ENCODE measurements at regions not wholly inside any gene's neighbourhood (a gene's known extent, or its start where the extent isn't known, plus 50 kb on each side); places are given as distances from the start of the nearest gene placed in this dataset.
A peak's percentile ranks its signal among the peaks of the same experiment; 100 is the strongest.

DNA sequence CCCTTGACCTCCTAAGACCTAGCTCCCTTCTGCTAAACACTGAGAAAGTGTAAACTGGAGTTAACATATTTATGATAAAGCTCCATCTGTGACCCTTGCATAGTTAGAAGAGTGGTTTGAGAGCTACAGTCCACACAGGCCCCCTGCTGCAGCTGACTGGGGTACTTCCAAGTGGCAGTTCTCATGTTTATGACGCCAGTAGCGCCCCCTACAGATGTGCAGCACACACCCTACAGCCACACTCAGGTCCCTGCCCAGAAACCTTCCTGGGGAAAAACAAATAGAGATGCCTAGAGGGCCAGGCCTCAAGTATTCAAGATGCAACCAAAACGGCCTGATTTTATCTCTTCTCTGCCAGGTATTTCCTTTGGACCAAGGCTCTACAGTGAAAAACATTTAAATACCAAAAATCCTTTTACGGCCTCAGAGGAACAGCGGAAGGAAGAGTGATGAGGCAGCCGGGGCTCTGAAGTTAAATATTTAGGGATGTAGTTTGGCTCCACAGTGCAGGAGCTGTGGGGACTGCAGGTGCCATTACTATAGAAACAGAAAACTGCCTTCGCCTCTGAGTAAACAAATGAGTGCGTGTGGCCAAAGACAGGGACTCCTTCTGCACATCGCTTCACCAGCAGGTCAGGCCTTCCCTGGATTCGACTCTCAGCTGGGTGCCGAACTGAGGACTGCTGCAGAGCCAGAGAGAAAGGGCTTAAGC is 553.1 kb downstream of the EFNB2 start:
- Histone ChIP-seq H3K36me3 (ENCODE audit: control insufficient read depth in 2 of 4, insufficient read depth in 4 of 4, low read length in 3 of 4) (no peaks in the 10 kb centered on the region), H3K4me3 (ENCODE audit: extremely low read depth in 1 of 4, insufficient read depth in 2 of 4, low read depth in 3 of 4, low read length in 4 of 4) (no peak overlapping the region), H2BK120ac (replicated peaks; ENCODE audit: low read depth, low read length) (no peak overlapping the region), H3K79me2 (ENCODE audit: control insufficient read depth in 1 of 2, insufficient read depth in 2 of 2, low read length in 2 of 2) (no peaks in the 10 kb centered on the region), H3K9me3 (ENCODE audit: insufficient read depth in 2 of 2, low read depth in 1 of 2, low read length in 1 of 2) (no peaks in the 10 kb centered on the region), H3K4me1 (replicated peaks in 1 of 4; ENCODE audit: control insufficient read depth in 3 of 4, insufficient read depth in 4 of 4, low read length in 3 of 4) (0 out of 7 replicates have a peak, but pooled peaks cover 0 to 2% (median 0%) of the 10 kb centered on the region in 4 experiments), H3K79me1 (ENCODE audit: low read depth, low read length) (no peaks in the 10 kb centered on the region), H3K27ac (ENCODE audit: low read depth, low read length) (no peak overlapping the region), H3K27me3 (replicated peaks in 1 of 4; ENCODE audit: control insufficient read depth in 3 of 4, extremely low read depth in 1 of 4, insufficient read depth in 3 of 4, low read length in 3 of 4) (no peaks in the 10 kb centered on the region), H3K18ac (ENCODE audit: extremely low read depth, low read length) (no peak overlapping the region), H3K9ac (replicated peaks in 1 of 4; ENCODE audit: extremely low read depth in 1 of 4, low read depth in 3 of 4, low read length in 3 of 4) (no peak overlapping the region), H2AK5ac (ENCODE audit: low read depth, low read length) (no peak overlapping the region), H2AFZ (ENCODE audit: low read length) (no peak overlapping the region), H3K14ac (ENCODE audit: insufficient read length) (no peak overlapping the region), H4K20me1 (replicated peaks in 1 of 2; ENCODE audit: control insufficient read depth in 1 of 2, insufficient read depth in 2 of 2, low read length in 2 of 2) (no peaks in the 10 kb centered on the region), H3K23ac (ENCODE audit: insufficient read length) (no peak overlapping the region), H3K23me2 (ENCODE audit: low read depth, low read length) (no peaks in the 10 kb centered on the region), H2BK12ac (ENCODE audit: low read depth, low read length) (no peak overlapping the region), H2BK20ac (ENCODE audit: low read length) (no peak overlapping the region), H4K91ac (replicated peaks; ENCODE audit: insufficient read length, low read length) (no peak overlapping the region), H3K56ac (replicated peaks; ENCODE audit: insufficient read length, low read depth, low read length) (no peak overlapping the region), H4K8ac (ENCODE audit: extremely low read depth, insufficient read depth, low read length) (no peak overlapping the region), H2BK15ac (ENCODE audit: low read length) (no peak overlapping the region), H2BK5ac (ENCODE audit: low read depth, low read length) (no peak overlapping the region), H3K4ac (replicated peaks; ENCODE audit: insufficient read length, low read depth, low read length) (no peak overlapping the region), H4K5ac (ENCODE audit: insufficient read length, low read depth, low read length) (no peak overlapping the region), H3K4me2 (ENCODE audit: insufficient read depth in 1 of 2, low read depth in 2 of 2, low read length in 2 of 2) (no peak overlapping the region)
- FAIRE-seq (no peak), DNase-seq (ENCODE audit: low read depth in 1 of 2, low spot score in 2 of 2) (peak in 1 of 2 experiments; percentile 74)
- WGBS, 2 experiments (ENCODE audit: extremely low coverage in 1 of 2, insufficient coverage in 1 of 2, insufficient read length in 1 of 2, insufficient replicate concordance in 2 of 2, low coverage in 1 of 2, low lambda C conversion rate in 2 of 2, missing lambda C conversion rate in 1 of 2) = 85% methylated on average over 11 of the region's 11 CpGs; no CpG with 5 or more reads in 1 of the 2 experiments
- POLR2A ChIA-PET (ENCODE audit: partially characterized antibody) = no interaction called here
- TF ChIP-seq RAD21 (IDR thresholded peaks at IDR 0.05 in 1 of 2, conservative IDR thresholded peaks at IDR 0.05 in 1 of 2; ENCODE audit: low read depth in 2 of 2, low read length in 2 of 2) = peak; percentile 54 to 66
- TF ChIP-seq SRF (IDR thresholded peaks at IDR 0.05; ENCODE audit: low read depth, low read length) = no peak
- TF ChIP-seq, protein P1, sequence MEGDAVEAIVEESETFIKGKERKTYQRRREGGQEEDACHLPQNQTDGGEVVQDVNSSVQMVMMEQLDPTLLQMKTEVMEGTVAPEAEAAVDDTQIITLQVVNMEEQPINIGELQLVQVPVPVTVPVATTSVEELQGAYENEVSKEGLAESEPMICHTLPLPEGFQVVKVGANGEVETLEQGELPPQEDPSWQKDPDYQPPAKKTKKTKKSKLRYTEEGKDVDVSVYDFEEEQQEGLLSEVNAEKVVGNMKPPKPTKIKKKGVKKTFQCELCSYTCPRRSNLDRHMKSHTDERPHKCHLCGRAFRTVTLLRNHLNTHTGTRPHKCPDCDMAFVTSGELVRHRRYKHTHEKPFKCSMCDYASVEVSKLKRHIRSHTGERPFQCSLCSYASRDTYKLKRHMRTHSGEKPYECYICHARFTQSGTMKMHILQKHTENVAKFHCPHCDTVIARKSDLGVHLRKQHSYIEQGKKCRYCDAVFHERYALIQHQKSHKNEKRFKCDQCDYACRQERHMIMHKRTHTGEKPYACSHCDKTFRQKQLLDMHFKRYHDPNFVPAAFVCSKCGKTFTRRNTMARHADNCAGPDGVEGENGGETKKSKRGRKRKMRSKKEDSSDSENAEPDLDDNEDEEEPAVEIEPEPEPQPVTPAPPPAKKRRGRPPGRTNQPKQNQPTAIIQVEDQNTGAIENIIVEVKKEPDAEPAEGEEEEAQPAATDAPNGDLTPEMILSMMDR (IDR thresholded peaks at IDR 0.05; ENCODE audit: control extremely low read depth in 1 of 3, insufficient read depth in 1 of 3, low read depth in 1 of 3, low read length in 3 of 3) = peak; percentile 59 to 63 (median 60)
- CTCF ChIA-PET (ENCODE audit: partially characterized antibody) = interaction anchor here (0.7 to 3.1 kb wide), 26 partner anchors 9 to 631 kb away, joined by 3 to 22 read pairs (median 3); no protein-coding TSS in a partner anchor
